Lower leg skin (tissue), 3 donors: ENCODE measurements at regions not wholly inside any gene's neighbourhood (a gene's known extent, or its start where the extent isn't known, plus 50 kb on each side); places are given as distances from the start of the nearest gene placed in this dataset.

ENCODE experiments used
- CTCF ChIP-seq, 3 donors: fragments of 450-650 bp; IDR thresholded peaks; one replicate each; pipeline ENCODE4 v1.5.1; 2016; ENCODE audit warnings: antibody characterized with exemption in 3 of 3, mild to moderate bottlenecking in 3 of 3, moderate library complexity in 2 of 3
- POLR2A ChIP-seq, 2 donors: fragments of 450-650 bp; IDR thresholded peaks; one replicate each; pipeline ENCODE4 v1.6.1; 2016 to 2017; ENCODE audit warnings: antibody characterized with exemption in 2 of 2, mild to moderate bottlenecking in 1 of 2, moderate library complexity in 1 of 2

- no peak for TF ChIP-seq CTCF (IDR thresholded peaks at IDR 0.05)
- TF ChIP-seq POLR2A (IDR thresholded peaks at IDR 0.05) = no peak
These were observed 794.3 kb downstream of the LIG4 start for GRCh38 chr13:107421028-107421427.
